ENCODE measurements at regions not wholly inside any gene's neighbourhood (a gene's known extent, or its start where the extent isn't known, plus 50 kb on each side); places are given as distances from the start of the nearest gene placed in this dataset.

GRCh38 chr4:37043342-37043741 is 201.2 kb upstream of the NWD2 start:
- TF ChIP-seq CTCF (IDR thresholded peaks at IDR 0.05) (no peak), POLR2A (IDR thresholded peaks at IDR 0.05) (no peak)
